H1 (cell line): ENCODE measurements at regions not wholly inside any gene's neighbourhood (a gene's known extent, or its start where the extent isn't known, plus 50 kb on each side); places are given as distances from the start of the nearest gene placed in this dataset.
"Not testable (repeated sequence)": the region's sequence is repeated elsewhere in the genome, so short reads cannot be mapped to it uniquely, and the experiment has no call there.

Experiments used
- CTCF ChIA-PET: fragments of 300-600 bp; sonication (Branson Sonifier 250); formaldehyde crosslinking; loops from one replicate; lab custom pipeline; 2021; ENCODE audit not compliant: partially characterized antibody; lab: Charles Lee
- POLR2A ChIA-PET: fragments of 300-600 bp; sonication (Branson Sonifier 250); formaldehyde crosslinking; loops from one replicate; lab custom pipeline; 2021; ENCODE audit warnings: inconsistent platforms; ENCODE audit not compliant: partially characterized antibody; lab: Charles Lee
- DNase-seq, 2 experiments: peaks; one replicate each; pipeline versions ENCODE4 v3.0.0 to v3.0.0-alpha.2; 2010 to 2022; ENCODE audit warnings: low spot score in 2 of 2, low read depth in 1 of 2, mixed read lengths in 1 of 2
- FAIRE-seq: peaks from 2 replicates; lab custom pipeline; 2011; peaks lifted over from hg19 to GRCh38; lab: Jason Lieb, UNC
- H2AFZ ChIP-seq: 2 replicates; pipeline ENCODE4 v1.8.1; 2012; ENCODE audit warnings: low read length, inconsistent platforms
- H2AK5ac ChIP-seq: 2 replicates; pipeline ENCODE4 v1.6.1; 2013; ENCODE audit warnings: low read depth, low read length
- H2BK120ac ChIP-seq: replicated peaks from 2 replicates; pipeline ENCODE3; 2013; ENCODE audit warnings: low read depth, low read length, inconsistent platforms
- H2BK12ac ChIP-seq: 2 replicates; pipeline ENCODE4 v1.6.1; 2013; ENCODE audit warnings: low read depth, low read length
- H2BK15ac ChIP-seq: 2 replicates; pipeline ENCODE4 v1.6.1; 2013; ENCODE audit warnings: low read length
- H2BK20ac ChIP-seq: 2 replicates; pipeline ENCODE4 v1.6.1; 2013; ENCODE audit warnings: low read length
- H2BK5ac ChIP-seq: 2 replicates; pipeline ENCODE4 v1.6.1; 2013; ENCODE audit warnings: low read depth, low read length
- H3K14ac ChIP-seq: 2 replicates; pipeline ENCODE4 v1.6.1; 2013; ENCODE audit warnings: inconsistent platforms; ENCODE audit not compliant: insufficient read length
- H3K18ac ChIP-seq: 2 replicates; pipeline ENCODE4 v1.6.1; 2013; ENCODE audit warnings: low read length; ENCODE audit errors: extremely low read depth
- H3K23ac ChIP-seq: 2 replicates; pipeline ENCODE4 v1.6.1; 2013; ENCODE audit warnings: inconsistent platforms; ENCODE audit not compliant: insufficient read length
- H3K23me2 ChIP-seq: 2 replicates; pipeline ENCODE4 v1.6.1; 2013; ENCODE audit warnings: low read depth, low read length
- H3K27ac ChIP-seq: 2 replicates; pipeline ENCODE4 v1.6.1; 2011; ENCODE audit warnings: low read depth, low read length, inconsistent platforms
- H3K27me3 ChIP-seq, 4 experiments: replicated peaks in 1 of 4; 1 replicate in 1 of 4; 2 replicates in 3 of 4; pipeline versions ENCODE4 v1.6.1 to v1.8.1; 2011 to 2013; ENCODE audit warnings: low read length in 3 of 4, mild to moderate bottlenecking in 3 of 4, inconsistent platforms in 2 of 4, mixed read lengths in 2 of 4, moderate library complexity in 1 of 4; ENCODE audit not compliant: control insufficient read depth in 3 of 4, insufficient read depth in 3 of 4; ENCODE audit errors: extremely low read depth in 1 of 4
- H3K36me3 ChIP-seq, 4 experiments: 2 replicates each; pipeline versions ENCODE4 v1.6.1 to v1.8.1; 2011 to 2013; ENCODE audit warnings: mild to moderate bottlenecking in 4 of 4, low read length in 3 of 4, moderate library complexity in 2 of 4, control low read depth in 1 of 4, inconsistent platforms in 1 of 4; ENCODE audit not compliant: insufficient read depth in 4 of 4, control insufficient read depth in 2 of 4
- H3K4ac ChIP-seq: replicated peaks from 2 replicates; pipeline ENCODE3; 2013; ENCODE audit warnings: low read length, low read depth, mixed read lengths, inconsistent platforms; ENCODE audit not compliant: insufficient read length
- H3K4me1 ChIP-seq, 4 experiments: replicated peaks in 1 of 4; 1 replicate in 1 of 4; 2 replicates in 3 of 4; pipeline versions ENCODE4 v1.6.1 to v1.8.1; 2011 to 2013; ENCODE audit warnings: low read length in 3 of 4, inconsistent platforms in 2 of 4, mixed read lengths in 1 of 4; ENCODE audit not compliant: insufficient read depth in 4 of 4, control insufficient read depth in 3 of 4
- H3K4me2 ChIP-seq, 2 experiments: 2 replicates each; pipeline versions ENCODE4 v1.6.1 to v1.8.1; 2011 to 2013; ENCODE audit warnings: low read depth in 2 of 2, low read length in 2 of 2, control low read depth in 1 of 2, inconsistent platforms in 1 of 2, mild to moderate bottlenecking in 1 of 2; ENCODE audit not compliant: insufficient read depth in 1 of 2
- H3K4me3 ChIP-seq, 4 experiments: fragments of 200-600, 300-600 bp in 1 of 4; sonication (generic), shearing (Covaris generic), sonication (Bioruptor Twin) in 1 of 4; 2 replicates each; pipeline versions ENCODE4 v1.5.1 to v1.8.1; 2011 to 2016; ENCODE audit warnings: low read length in 4 of 4, low read depth in 3 of 4, control low read depth in 2 of 4, inconsistent platforms in 2 of 4, mild to moderate bottlenecking in 2 of 4, mixed read lengths in 1 of 4, moderate library complexity in 1 of 4; ENCODE audit not compliant: insufficient read depth in 2 of 4; ENCODE audit errors: extremely low read depth in 1 of 4
- H3K56ac ChIP-seq: replicated peaks from 2 replicates; pipeline ENCODE3; 2013; ENCODE audit warnings: low read depth, mild to moderate bottlenecking, mixed read lengths, low read length, inconsistent platforms; ENCODE audit not compliant: insufficient read length
- H3K79me1 ChIP-seq: 2 replicates; pipeline ENCODE4 v1.6.1; 2013; ENCODE audit warnings: low read depth, low read length, control low read depth
- H3K79me2 ChIP-seq, 2 experiments: 2 replicates each; pipeline versions ENCODE4 v1.6.1 to v1.8.1; 2012 to 2013; ENCODE audit warnings: low read length in 2 of 2, mild to moderate bottlenecking in 2 of 2, inconsistent platforms in 1 of 2; ENCODE audit not compliant: insufficient read depth in 2 of 2, control insufficient read depth in 1 of 2
- H3K9ac ChIP-seq, 4 experiments: replicated peaks in 1 of 4; 1 replicate in 1 of 4; 2 replicates in 3 of 4; pipeline versions ENCODE4 v1.6.1 to v1.8.1; 2011 to 2013; ENCODE audit warnings: low read depth in 3 of 4, low read length in 3 of 4, control low read depth in 2 of 4, mild to moderate bottlenecking in 2 of 4, moderate library complexity in 2 of 4, inconsistent platforms in 1 of 4; ENCODE audit errors: extremely low read depth in 1 of 4
- H3K9me3 ChIP-seq, 2 experiments: 2 replicates each; pipeline versions ENCODE4 v1.6.1 to v1.8.1; 2012 to 2013; ENCODE audit warnings: mild to moderate bottlenecking in 2 of 2, moderate library complexity in 2 of 2, control low read depth in 1 of 2, inconsistent platforms in 1 of 2, low read depth in 1 of 2, low read length in 1 of 2, mixed read lengths in 1 of 2; ENCODE audit not compliant: insufficient read depth in 2 of 2
- H4K20me1 ChIP-seq, 2 experiments: replicated peaks in 1 of 2; 2 replicates each; pipeline versions ENCODE3 to v1.8.1; 2011 to 2013; ENCODE audit warnings: inconsistent platforms in 2 of 2, low read length in 2 of 2, mild to moderate bottlenecking in 1 of 2; ENCODE audit not compliant: insufficient read depth in 2 of 2, control insufficient read depth in 1 of 2
- H4K5ac ChIP-seq: 2 replicates; pipeline ENCODE4 v1.6.1; 2013; ENCODE audit warnings: low read length, low read depth, mixed read lengths, inconsistent platforms; ENCODE audit not compliant: insufficient read length
- H4K8ac ChIP-seq: 2 replicates; pipeline ENCODE4 v1.8.0; 2013; ENCODE audit warnings: mild to moderate bottlenecking, moderate library complexity, low read length, inconsistent platforms; ENCODE audit not compliant: insufficient read depth; ENCODE audit errors: extremely low read depth
- H4K91ac ChIP-seq: replicated peaks from 2 replicates; pipeline ENCODE3; 2013; ENCODE audit warnings: low read length, mixed read lengths, inconsistent platforms; ENCODE audit not compliant: insufficient read length
- WGBS, 2 experiments: shearing (Covaris generic) in 1 of 2; methylation state at CpG; one replicate each; pipeline versions ENCODE4 v1.1.6 to v1.1.7; 2013 to 2015; ENCODE audit warnings: low lambda C conversion rate in 2 of 2, mixed read lengths in 2 of 2, inconsistent platforms in 1 of 2, low coverage in 1 of 2, missing lambda C conversion rate in 1 of 2; ENCODE audit not compliant: insufficient replicate concordance in 2 of 2, insufficient coverage in 1 of 2, insufficient read length in 1 of 2; ENCODE audit errors: extremely low coverage in 1 of 2, missing lambda C conversion rate in 1 of 2; 5-methylcytosine and 5-hydroxymethylcytosine counted together

DNA sequence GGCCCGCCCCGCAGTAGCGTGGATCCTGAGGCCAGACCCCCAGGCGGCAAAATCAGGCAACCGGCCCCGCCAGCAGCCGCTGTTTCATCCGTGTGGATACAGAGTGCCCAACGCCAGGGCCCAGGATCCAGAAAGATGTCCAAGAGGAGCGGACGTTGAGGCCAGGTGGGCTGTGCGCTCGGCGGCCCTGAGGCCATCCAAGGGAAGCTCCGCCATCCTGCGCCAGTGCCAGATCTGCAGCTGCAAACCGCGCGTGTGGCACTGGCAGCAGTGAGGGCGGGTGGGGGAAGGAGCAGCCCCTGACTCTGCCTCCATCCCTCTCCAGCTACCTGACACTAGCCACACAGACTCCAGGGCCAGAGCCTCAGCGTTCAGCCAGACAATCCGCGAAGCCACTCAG is 668.2 kb downstream of the SPATA31A6 start:
- CTCF ChIA-PET, H3K27me3 ChIP-seq, H2BK120ac ChIP-seq, H3K56ac ChIP-seq, H3K4me2 ChIP-seq, H2AFZ ChIP-seq, DNase-seq, H4K8ac ChIP-seq, H3K4me3 ChIP-seq, H2BK20ac ChIP-seq, H3K9ac ChIP-seq, H3K18ac ChIP-seq, FAIRE-seq, H2BK12ac ChIP-seq, H4K91ac ChIP-seq, POLR2A ChIA-PET, H3K79me1 ChIP-seq, H3K23ac ChIP-seq, H3K14ac ChIP-seq, H3K27ac ChIP-seq, H4K20me1 ChIP-seq, H3K79me2 ChIP-seq, H3K36me3 ChIP-seq, H4K5ac ChIP-seq, H3K23me2 ChIP-seq, H3K4ac ChIP-seq, H3K4me1 ChIP-seq, H2BK15ac ChIP-seq, H2AK5ac ChIP-seq, H2BK5ac ChIP-seq: not testable (repeated sequence)
- WGBS, 2 experiments: 89% methylated on average over 4 of the region's 23 CpGs; no CpG with 5 or more reads in 1 of the 2 experiments
- peaks cover 0 to 21% of the 10 kb centered on the region in 2 experiments; a peak in 2 of 4 replicates for H3K9me3 ChIP-seq

DNA sequence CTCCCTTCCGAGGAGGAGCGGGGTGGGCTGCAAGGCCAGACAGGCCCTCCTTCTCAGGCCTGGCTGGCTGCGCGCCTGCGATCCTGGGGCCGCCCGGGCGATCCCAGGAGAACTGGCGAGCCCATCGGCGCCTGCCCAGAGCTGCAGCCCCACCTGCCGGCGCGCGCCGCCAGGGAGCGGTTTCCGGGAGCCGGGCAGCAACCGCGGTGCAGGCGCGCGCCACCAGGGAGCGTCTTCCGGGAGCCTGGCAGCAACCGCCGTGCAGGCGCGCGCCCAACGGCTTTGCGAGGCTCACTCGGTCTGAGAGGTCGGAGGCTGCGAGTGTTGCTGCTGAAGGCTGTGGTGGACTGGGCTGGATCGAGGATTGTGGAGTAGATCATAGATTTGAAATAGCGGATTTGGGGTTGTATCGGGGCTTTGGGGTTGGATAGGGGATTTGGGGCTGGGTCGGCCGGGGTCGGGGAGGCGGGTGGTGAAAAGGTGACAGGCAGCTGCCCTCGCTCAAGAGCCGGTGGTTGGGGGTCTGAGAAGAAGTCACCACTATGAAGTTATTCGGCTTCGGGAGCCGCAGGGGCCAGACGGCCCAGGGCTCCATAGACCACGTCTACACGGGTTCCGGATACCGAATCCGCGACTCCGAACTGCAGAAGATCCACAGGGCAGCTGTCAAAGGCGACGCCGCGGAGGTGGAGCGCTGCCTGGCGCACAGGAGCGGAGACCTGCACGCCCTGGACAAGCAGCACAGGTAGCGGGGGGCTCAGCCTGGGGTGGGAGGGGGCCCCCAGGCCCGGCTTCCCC is 668.9 kb downstream of the SPATA31A6 start:
- H3K27me3 ChIP-seq, H2BK20ac ChIP-seq, H4K8ac ChIP-seq, POLR2A ChIA-PET, H4K91ac ChIP-seq, H3K4me2 ChIP-seq, H3K56ac ChIP-seq, H4K20me1 ChIP-seq, H2AK5ac ChIP-seq, H2AFZ ChIP-seq, H2BK120ac ChIP-seq, H3K14ac ChIP-seq, H3K27ac ChIP-seq, CTCF ChIA-PET, H2BK5ac ChIP-seq, H3K23ac ChIP-seq, H3K36me3 ChIP-seq, H2BK12ac ChIP-seq, H3K79me2 ChIP-seq, H3K4me1 ChIP-seq, H3K23me2 ChIP-seq, H3K79me1 ChIP-seq, H3K4ac ChIP-seq, H4K5ac ChIP-seq, H2BK15ac ChIP-seq, FAIRE-seq, H3K4me3 ChIP-seq, H3K9ac ChIP-seq, H3K18ac ChIP-seq: not testable (repeated sequence)
- H3K9me3 ChIP-seq: peaks cover 0 to 21% of the 10 kb centered on the region in 2 experiments; a peak in 2 of 4 replicates
- WGBS, 2 experiments: 92% methylated on average over 50 of the region's 66 CpGs; no CpG with 5 or more reads in 1 of the 2 experiments
- DNase-seq: peak; percentile 44 to 83
